Vagina (tissue), 2 donors: ENCODE measurements at regions not wholly inside any gene's neighbourhood (a gene's known extent, or its start where the extent isn't known, plus 50 kb on each side); places are given as distances from the start of the nearest gene placed in this dataset.

Experiments
- POLR2A ChIP-seq, 2 donors: fragments of 450-650 bp; IDR thresholded peaks; one replicate each; pipeline ENCODE4 v1.6.1; 2017; ENCODE audit warnings: antibody characterized with exemption in 2 of 2, mild to moderate bottlenecking in 2 of 2, moderate library complexity in 2 of 2
- POLR2AphosphoS5 ChIP-seq, 2 donors: sonication (generic); formaldehyde crosslinking; IDR thresholded peaks; one replicate each; pipeline ENCODE4 v1.9.0; 2017; ENCODE audit warnings: antibody characterized with exemption in 2 of 2, mild to moderate bottlenecking in 2 of 2, low read depth in 1 of 2; ENCODE audit not compliant: insufficient read depth in 1 of 2
- TF ChIP-seq, protein P1 (sequence below), 3 experiments: fragments of 450-650 bp in 2 of 3; fragments of 200-600 bp in 1 of 3; sonication (generic) in 1 of 3; IDR thresholded peaks; one replicate each; pipeline ENCODE4 v1.5.1; 2017 to 2019; ENCODE audit warnings: antibody characterized with exemption in 3 of 3, mild to moderate bottlenecking in 2 of 3, moderate library complexity in 2 of 3

GRCh38 chr1:86640161-86640670, 64.2 kb upstream of the SH3GLB1 start:
- TF ChIP-seq POLR2A (IDR thresholded peaks at IDR 0.05) (no peak), POLR2AphosphoS5 (IDR thresholded peaks at IDR 0.05; ENCODE audit: insufficient read depth in 1 of 2, low read depth in 1 of 2) (no peak)
- TF ChIP-seq, protein P1, sequence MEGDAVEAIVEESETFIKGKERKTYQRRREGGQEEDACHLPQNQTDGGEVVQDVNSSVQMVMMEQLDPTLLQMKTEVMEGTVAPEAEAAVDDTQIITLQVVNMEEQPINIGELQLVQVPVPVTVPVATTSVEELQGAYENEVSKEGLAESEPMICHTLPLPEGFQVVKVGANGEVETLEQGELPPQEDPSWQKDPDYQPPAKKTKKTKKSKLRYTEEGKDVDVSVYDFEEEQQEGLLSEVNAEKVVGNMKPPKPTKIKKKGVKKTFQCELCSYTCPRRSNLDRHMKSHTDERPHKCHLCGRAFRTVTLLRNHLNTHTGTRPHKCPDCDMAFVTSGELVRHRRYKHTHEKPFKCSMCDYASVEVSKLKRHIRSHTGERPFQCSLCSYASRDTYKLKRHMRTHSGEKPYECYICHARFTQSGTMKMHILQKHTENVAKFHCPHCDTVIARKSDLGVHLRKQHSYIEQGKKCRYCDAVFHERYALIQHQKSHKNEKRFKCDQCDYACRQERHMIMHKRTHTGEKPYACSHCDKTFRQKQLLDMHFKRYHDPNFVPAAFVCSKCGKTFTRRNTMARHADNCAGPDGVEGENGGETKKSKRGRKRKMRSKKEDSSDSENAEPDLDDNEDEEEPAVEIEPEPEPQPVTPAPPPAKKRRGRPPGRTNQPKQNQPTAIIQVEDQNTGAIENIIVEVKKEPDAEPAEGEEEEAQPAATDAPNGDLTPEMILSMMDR (IDR thresholded peaks at IDR 0.05): no peak
